ENCODE measurements at regions not wholly inside any gene's neighbourhood (a gene's known extent, or its start where the extent isn't known, plus 50 kb on each side); places are given as distances from the start of the nearest gene placed in this dataset.

- no peak for FAIRE-seq
These were observed 326.1 kb upstream of the SLC24A2 start for GRCh38 chr9:20114974-20115373.

GRCh38 chr9:20112205-20112783 is 323.5 kb upstream of the SLC24A2 start:
- FAIRE-seq = no peak

- FAIRE-seq = no peak
These were observed 322.5 kb upstream of the SLC24A2 start for GRCh38 chr9:20111173-20111843.

DNA sequence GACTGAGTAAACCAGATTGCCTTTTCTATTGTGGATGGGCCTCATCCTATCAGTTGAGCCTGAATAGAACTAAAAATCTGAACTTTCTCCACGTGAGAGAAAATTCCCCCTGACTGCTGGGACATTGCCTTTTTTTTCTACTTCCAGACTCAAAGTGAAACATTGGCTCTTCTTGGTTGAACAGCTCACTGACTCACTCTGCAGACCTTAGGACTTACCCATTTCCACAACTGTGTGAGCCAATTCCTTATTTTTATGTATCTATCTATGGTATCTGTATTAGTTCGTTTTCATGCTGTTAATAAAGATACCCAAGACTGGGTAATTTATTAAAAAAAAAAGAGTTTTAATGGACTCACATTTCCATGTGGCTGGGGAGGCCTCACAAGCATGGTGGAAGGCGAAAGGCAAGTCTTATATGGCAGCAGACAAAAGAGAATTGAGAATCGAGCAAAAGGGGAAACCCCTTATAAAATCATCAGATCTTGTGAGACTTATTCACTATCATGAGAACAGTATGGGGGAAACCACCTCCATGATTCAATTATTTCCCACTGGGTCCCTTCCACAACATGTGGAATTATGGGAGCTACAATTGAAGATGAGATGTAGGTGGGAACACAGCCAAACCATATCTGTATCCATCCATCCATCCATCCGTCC is 306.7 kb upstream of the SLC24A2 start:
- FAIRE-seq = no peak

- no peak for FAIRE-seq
These were observed 303.7 kb upstream of the SLC24A2 start for GRCh38 chr9:20092561-20092960.

GRCh38 chr9:20087481-20087880 is 298.6 kb upstream of the SLC24A2 start:
- no peak for FAIRE-seq

GRCh38 chr9:20085842-20086241 is 297.0 kb upstream of the SLC24A2 start:
- FAIRE-seq = no peak

DNA sequence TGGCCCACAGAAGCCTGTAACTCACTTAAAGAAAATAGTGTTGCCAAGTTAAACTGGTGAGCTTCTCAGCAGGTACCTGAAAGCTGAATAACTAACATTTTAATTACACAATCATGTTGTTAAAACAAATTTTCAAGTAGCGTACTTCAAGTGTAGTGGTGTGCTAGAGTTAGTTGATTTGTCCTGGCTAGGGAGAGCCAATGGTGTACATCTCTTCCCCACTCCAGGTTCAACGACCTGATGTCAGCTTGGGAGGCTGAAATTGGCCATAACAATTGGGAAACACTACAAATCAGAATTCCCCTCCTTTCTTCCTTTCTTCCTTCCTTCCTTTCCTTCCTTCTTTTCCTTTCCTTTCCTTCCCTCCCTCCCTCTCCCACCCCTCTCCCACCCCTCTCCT is 295.3 kb upstream of the SLC24A2 start:
- FAIRE-seq = no peak

DNA sequence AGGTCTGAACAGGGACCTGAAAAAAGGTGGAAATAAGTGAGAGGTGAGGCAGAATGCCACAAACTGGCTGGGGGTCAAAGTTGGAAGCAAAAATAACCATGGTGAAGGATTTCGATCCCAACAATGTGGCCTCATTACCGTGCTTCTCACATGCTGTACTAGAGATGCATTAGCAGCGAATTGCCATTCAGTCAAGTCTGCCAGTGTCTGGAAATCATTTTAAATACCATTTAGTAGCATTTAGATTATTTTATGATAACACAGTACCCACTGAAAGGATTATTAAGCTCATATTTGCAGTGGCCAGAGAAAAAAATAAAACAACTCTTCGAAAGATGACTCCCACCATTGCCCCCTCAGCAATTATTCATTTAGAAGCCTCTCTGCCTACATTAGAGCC is 294.6 kb upstream of the SLC24A2 start:
- FAIRE-seq = no peak

- FAIRE-seq = no peak
These were observed 294.0 kb upstream of the SLC24A2 start for GRCh38 chr9:20082831-20083230.

- no peak for FAIRE-seq
These were observed 293.6 kb upstream of the SLC24A2 start for GRCh38 chr9:20082406-20082805.

GRCh38 chr9:20078246-20078645 is 289.4 kb upstream of the SLC24A2 start:
- FAIRE-seq = no peak

GRCh38 chr9:20074291-20074690 is 285.5 kb upstream of the SLC24A2 start:
- FAIRE-seq = no peak

DNA sequence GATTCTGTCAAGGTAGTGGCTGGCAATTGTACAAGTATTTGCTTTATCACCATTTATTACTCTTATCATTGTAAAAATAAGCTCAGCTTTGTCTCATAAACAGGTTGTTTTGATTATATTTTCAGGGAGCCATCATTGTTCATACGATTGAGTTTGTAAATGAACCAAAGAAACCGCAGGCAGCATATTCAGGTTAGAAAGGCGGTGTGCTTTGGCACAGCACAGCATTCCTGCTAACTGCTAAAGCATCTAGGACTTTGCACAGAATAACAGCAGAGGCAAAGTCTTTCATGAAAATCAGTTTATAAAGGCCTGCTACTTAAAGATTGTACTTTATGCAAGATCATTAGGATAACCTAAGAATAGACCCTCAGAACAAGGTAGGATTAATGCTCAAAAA is 281.5 kb upstream of the SLC24A2 start:
- FAIRE-seq = no peak

DNA sequence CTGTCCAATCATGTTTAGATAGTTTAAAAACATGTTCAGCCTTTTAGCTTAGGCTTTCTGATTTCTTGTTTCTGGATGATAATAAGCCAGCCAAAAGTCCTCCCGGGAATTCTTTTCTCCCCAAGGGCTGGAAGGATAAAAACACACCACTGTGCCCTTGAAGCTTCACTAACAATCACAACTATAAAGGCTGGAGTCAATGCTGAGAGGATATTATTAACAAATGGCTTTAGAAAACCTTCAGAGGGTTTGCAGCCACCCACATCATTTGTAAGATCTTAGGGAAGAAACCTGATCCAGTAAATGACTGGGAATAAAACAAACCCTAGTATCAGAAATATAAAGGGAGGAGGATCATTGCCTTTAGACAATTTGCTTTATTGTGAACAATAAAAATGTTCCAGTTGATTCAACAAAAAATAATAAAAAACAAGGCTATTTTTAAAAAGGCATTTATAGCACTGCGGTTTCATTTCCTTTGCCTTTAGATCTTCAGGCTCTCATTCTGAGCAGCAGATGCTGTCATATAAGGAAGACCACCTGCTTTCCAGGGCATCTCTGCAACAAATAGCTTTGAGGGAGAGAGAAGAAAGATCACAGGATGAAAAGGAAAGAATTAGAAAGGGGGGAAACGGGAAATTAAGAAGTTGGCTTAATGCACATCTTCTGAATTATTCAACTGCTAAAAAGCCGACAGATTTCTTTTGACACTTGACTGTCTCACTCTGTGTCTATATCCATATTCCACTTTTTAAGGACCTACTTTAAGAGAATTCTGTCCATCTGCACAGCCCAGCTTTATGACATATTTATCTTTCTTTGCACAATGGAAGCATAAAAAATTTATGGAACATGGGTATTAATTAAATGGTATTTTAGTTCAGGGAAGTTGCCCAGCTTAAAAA is 277.2 kb upstream of the SLC24A2 start:
- no peak for FAIRE-seq

GRCh38 chr9:20065046-20065445 is 276.2 kb upstream of the SLC24A2 start:
- FAIRE-seq = no peak

GRCh38 chr9:20054734-20055133 is 265.9 kb upstream of the SLC24A2 start:
- no peak for FAIRE-seq

DNA sequence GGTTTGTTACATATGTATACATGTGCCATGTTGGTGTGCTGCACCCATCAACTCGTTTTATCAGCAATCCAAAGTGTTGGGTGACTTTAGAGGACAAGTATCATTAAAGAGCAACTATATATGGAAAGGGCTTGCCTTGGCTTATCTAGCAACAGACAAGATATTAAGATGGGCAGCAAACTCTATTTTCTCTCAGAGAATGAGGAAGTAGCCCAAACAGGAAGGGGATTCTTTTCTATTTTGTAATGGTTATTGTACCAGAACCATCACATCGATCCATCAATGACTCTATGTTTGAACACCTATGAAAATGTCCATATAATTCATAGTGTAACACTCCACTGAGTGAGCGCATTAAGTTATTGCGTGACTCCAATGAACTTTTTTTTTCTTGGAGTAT is 260.1 kb upstream of the SLC24A2 start:
- FAIRE-seq = no peak

DNA sequence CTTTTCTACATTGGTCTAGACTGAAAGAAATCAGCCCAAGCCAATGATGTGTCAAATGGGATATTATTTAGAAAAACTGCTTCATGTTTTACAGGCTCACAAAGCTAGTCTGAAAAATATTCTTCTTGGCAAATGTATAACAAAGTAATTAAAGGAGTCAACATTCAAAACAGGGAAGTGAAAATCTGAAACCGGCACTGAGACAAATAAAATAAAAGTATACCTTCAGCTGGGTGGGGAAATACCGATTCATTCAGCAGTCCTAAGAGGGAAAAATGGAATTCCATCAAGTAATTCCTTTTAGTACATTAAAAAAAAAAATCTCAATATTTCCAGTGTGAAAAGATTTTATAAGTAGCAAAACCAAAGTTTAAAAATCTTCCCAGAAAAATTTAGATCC is 259.6 kb upstream of the SLC24A2 start:
- no peak for FAIRE-seq

DNA sequence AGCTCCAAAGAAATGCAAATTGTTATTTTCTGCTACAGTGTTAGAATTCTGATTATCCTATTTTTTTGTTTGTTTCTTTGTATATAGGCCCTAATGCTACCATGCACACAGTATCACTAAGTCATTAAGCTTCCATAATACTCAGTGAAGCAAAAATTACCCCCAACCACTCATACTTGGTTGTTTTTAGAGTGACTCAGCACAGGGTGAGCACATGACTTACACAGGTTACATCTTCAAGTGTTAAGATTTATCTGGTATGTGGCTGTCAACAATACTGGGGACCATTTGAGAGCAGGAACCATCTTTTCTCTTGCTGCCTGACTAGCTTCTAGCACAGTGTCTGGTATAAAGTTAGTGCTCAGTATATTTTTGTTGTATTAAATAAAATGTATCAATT is 255.8 kb upstream of the SLC24A2 start:
- no peak for FAIRE-seq

DNA sequence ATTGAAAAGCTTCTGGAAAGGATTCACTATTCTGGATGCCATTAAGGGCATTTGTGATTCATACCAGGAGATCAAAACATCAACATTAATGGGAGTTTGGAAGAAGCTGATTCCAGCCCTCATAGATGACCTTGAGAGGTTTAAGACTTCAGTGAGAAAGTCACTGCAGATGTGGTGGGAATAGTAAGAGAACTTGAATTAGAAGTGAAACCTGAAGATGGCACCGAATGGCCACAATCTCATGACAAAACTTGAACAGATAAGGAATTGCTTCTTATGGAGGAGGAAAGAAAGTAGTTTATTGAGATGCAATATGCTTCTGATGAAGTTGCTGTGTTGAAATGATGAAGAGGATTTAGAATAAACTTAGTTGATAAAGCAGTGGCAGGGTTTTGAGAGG is 254.6 kb upstream of the SLC24A2 start:
- FAIRE-seq = no peak

- no peak for FAIRE-seq
These were observed 254.2 kb upstream of the SLC24A2 start for GRCh38 chr9:20043035-20043434.

GRCh38 chr9:20042128-20042711 is 253.4 kb upstream of the SLC24A2 start:
- FAIRE-seq = no peak
